Upper lobe of left lung (tissue), 4 donors: ENCODE measurements at regions not wholly inside any gene's neighbourhood (a gene's known extent, or its start where the extent isn't known, plus 50 kb on each side); places are given as distances from the start of the nearest gene placed in this dataset.

ENCODE experiments used
- EP300 ChIP-seq, 4 donors: sonication (generic); formaldehyde crosslinking; IDR thresholded peaks; one replicate each; pipeline ENCODE4 v1.5.1; 2017; ENCODE audit warnings: antibody characterized with exemption in 4 of 4, control low read depth in 2 of 4
- POLR2A ChIP-seq, 4 donors: fragments of 450-650 bp; IDR thresholded peaks; one replicate each; pipeline ENCODE4 v1.5.1; 2016 to 2017; ENCODE audit warnings: antibody characterized with exemption in 4 of 4, mild to moderate bottlenecking in 2 of 4
- TF ChIP-seq, protein P1 (sequence below), 6 experiments: fragments of 450-650 bp in 4 of 6; fragments of 200-600 bp in 2 of 6; sonication (generic) in 2 of 6; IDR thresholded peaks; one replicate each; pipeline ENCODE4 v1.5.1; 2016 to 2019; ENCODE audit warnings: antibody characterized with exemption in 6 of 6

GRCh38 chr5:98705841-98706240 is 67.6 kb upstream of the RGMB start:
- TF ChIP-seq, protein P1, sequence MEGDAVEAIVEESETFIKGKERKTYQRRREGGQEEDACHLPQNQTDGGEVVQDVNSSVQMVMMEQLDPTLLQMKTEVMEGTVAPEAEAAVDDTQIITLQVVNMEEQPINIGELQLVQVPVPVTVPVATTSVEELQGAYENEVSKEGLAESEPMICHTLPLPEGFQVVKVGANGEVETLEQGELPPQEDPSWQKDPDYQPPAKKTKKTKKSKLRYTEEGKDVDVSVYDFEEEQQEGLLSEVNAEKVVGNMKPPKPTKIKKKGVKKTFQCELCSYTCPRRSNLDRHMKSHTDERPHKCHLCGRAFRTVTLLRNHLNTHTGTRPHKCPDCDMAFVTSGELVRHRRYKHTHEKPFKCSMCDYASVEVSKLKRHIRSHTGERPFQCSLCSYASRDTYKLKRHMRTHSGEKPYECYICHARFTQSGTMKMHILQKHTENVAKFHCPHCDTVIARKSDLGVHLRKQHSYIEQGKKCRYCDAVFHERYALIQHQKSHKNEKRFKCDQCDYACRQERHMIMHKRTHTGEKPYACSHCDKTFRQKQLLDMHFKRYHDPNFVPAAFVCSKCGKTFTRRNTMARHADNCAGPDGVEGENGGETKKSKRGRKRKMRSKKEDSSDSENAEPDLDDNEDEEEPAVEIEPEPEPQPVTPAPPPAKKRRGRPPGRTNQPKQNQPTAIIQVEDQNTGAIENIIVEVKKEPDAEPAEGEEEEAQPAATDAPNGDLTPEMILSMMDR (IDR thresholded peaks at IDR 0.05): no peak
- no peak for TF ChIP-seq POLR2A (IDR thresholded peaks at IDR 0.05)
- no peak for TF ChIP-seq EP300 (IDR thresholded peaks at IDR 0.05)
